ENCODE measurements at regions not wholly inside any gene's neighbourhood (a gene's known extent, or its start where the extent isn't known, plus 50 kb on each side); places are given as distances from the start of the nearest gene placed in this dataset.

GRCh38 chr13:21771075-21771474, 100.2 kb downstream of the FGF9 start:
- TF ChIP-seq, protein P1, sequence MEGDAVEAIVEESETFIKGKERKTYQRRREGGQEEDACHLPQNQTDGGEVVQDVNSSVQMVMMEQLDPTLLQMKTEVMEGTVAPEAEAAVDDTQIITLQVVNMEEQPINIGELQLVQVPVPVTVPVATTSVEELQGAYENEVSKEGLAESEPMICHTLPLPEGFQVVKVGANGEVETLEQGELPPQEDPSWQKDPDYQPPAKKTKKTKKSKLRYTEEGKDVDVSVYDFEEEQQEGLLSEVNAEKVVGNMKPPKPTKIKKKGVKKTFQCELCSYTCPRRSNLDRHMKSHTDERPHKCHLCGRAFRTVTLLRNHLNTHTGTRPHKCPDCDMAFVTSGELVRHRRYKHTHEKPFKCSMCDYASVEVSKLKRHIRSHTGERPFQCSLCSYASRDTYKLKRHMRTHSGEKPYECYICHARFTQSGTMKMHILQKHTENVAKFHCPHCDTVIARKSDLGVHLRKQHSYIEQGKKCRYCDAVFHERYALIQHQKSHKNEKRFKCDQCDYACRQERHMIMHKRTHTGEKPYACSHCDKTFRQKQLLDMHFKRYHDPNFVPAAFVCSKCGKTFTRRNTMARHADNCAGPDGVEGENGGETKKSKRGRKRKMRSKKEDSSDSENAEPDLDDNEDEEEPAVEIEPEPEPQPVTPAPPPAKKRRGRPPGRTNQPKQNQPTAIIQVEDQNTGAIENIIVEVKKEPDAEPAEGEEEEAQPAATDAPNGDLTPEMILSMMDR (optimal IDR thresholded peaks at IDR 0.05 in 1 of 3, IDR thresholded peaks at IDR 0.05 in 1 of 3, conservative IDR thresholded peaks at IDR 0.05 in 1 of 3; ENCODE audit: extremely low read depth in 1 of 3, insufficient read depth in 2 of 3, low read length in 3 of 3) = no peak
- no peak for TF ChIP-seq EZH2 (IDR thresholded peaks at IDR 0.05; ENCODE audit: low read length)

Measured in keratinocyte (primary cell).